WTC11 (cell line): ENCODE measurements at regions not wholly inside any gene's neighbourhood (a gene's known extent, or its start where the extent isn't known, plus 50 kb on each side); places are given as distances from the start of the nearest gene placed in this dataset.
A peak's percentile ranks its signal among the peaks of the same experiment; 100 is the strongest.

Experiments
- ATAC-seq: fragments of 200-7000 bp; cut with Tn5 transposase; 2 replicates; pipeline ENCODE4 v1.10.0; 2021; ENCODE audit warnings: mild to moderate bottlenecking, moderate library complexity
- CTCF ChIA-PET: fragments of 300-600 bp; sonication (Branson Sonifier 250); formaldehyde crosslinking; loops from one replicate; lab custom pipeline; 2021; ENCODE audit warnings: antibody characterized with exemption; lab: Charles Lee
- POLR2A ChIA-PET: fragments of 350-600 bp; sonication (Branson Sonifier 250); formaldehyde crosslinking; loops from one replicate; lab custom pipeline; 2021; ENCODE audit warnings: antibody characterized with exemption; lab: Charles Lee
- DNase-seq: peaks from one replicate; pipeline ENCODE4 v3.0.0; 2021; ENCODE audit warnings: low spot score
- H3K27ac Mint-ChIP-seq: 2 replicates; pipeline ENCODE4 v1.8.0; 2021; ENCODE audit warnings: mixed read lengths
- H3K27me3 Mint-ChIP-seq: 2 replicates; pipeline ENCODE4 v1.8.0; 2021; ENCODE audit warnings: low read depth, mild to moderate bottlenecking, moderate library complexity, mixed read lengths
- H3K36me3 Mint-ChIP-seq: 2 replicates; pipeline ENCODE4 v1.8.0; 2021; ENCODE audit warnings: mixed read lengths
- H3K4me1 Mint-ChIP-seq: 2 replicates; pipeline ENCODE4 v1.8.0; 2022; ENCODE audit warnings: mixed read lengths
- H3K4me3 Mint-ChIP-seq: 2 replicates; pipeline ENCODE4 v1.8.0; 2021; ENCODE audit warnings: mild to moderate bottlenecking, moderate library complexity, mixed read lengths
- H3K9me3 Mint-ChIP-seq: 2 replicates; pipeline ENCODE4 v1.8.0; 2021; ENCODE audit warnings: mixed read lengths
- ELF4 ChIP-seq: sonication (generic); formaldehyde crosslinking; IDR thresholded peaks from 2 replicates; pipeline ENCODE4 v1.8.1; 2022; ENCODE audit warnings: low read depth, mild to moderate bottlenecking, moderate library complexity, missing genetic modification reagents
- FOXJ3 ChIP-seq: sonication (generic); formaldehyde crosslinking; IDR thresholded peaks from 2 replicates; pipeline ENCODE4 v1.9.0; 2021; ENCODE audit warnings: missing genetic modification reagents, mild to moderate bottlenecking, borderline replicate concordance
- GRHL2 ChIP-seq: fragments of 250-450 bp; sonication (Bioruptor Pico); IDR thresholded peaks from 2 replicates; pipeline ENCODE4 v1.8.0; 2022; ENCODE audit warnings: mild to moderate bottlenecking, moderate library complexity; ENCODE audit not compliant: insufficient replicate concordance, severe bottlenecking
- IRF2 ChIP-seq: sonication (generic); formaldehyde crosslinking; IDR thresholded peaks from 2 replicates; pipeline ENCODE4 v1.8.0; 2022; ENCODE audit warnings: low read depth, missing genetic modification reagents, borderline replicate concordance
- NFYB ChIP-seq: sonication (generic); formaldehyde crosslinking; conservative IDR thresholded peaks from 2 replicates; pipeline ENCODE4 v1.8.0; 2022; ENCODE audit warnings: low read depth, missing genetic modification reagents
- NR1H2 ChIP-seq: sonication (generic); formaldehyde crosslinking; IDR thresholded peaks from 2 replicates; pipeline ENCODE4 v1.9.0; 2021; ENCODE audit warnings: mild to moderate bottlenecking, moderate library complexity, missing genetic modification reagents
- NR2C2 ChIP-seq: sonication (generic); formaldehyde crosslinking; IDR thresholded peaks from 2 replicates; pipeline ENCODE4 v1.8.0; 2022; ENCODE audit warnings: mild to moderate bottlenecking, missing genetic modification reagents
- NR3C1 ChIP-seq: sonication (generic); formaldehyde crosslinking; conservative IDR thresholded peaks from 2 replicates; pipeline ENCODE4 v1.8.1; 2023; ENCODE audit warnings: low read depth, mild to moderate bottlenecking, missing genetic modification reagents
- RORB ChIP-seq: fragments of 250-450 bp; sonication (Bioruptor Pico); IDR thresholded peaks from 2 replicates; pipeline ENCODE4 v1.9.0; 2021; ENCODE audit warnings: mild to moderate bottlenecking
- SMAD3 ChIP-seq: sonication (generic); formaldehyde crosslinking; IDR thresholded peaks from 2 replicates; pipeline ENCODE4 v1.8.0; 2022; ENCODE audit warnings: missing genetic modification reagents, mild to moderate bottlenecking, borderline replicate concordance
- TEAD1 ChIP-seq: sonication (generic); formaldehyde crosslinking; IDR thresholded peaks from 2 replicates; pipeline ENCODE4 v1.8.0; 2022; ENCODE audit warnings: mild to moderate bottlenecking, missing genetic modification reagents
- TEAD4 ChIP-seq: sonication (generic); formaldehyde crosslinking; IDR thresholded peaks from 2 replicates; pipeline ENCODE4 v1.8.0; 2022; ENCODE audit warnings: mild to moderate bottlenecking, missing genetic modification reagents
- TP53 ChIP-seq: sonication (generic); formaldehyde crosslinking; IDR thresholded peaks from 2 replicates; pipeline ENCODE4 v1.8.1; 2023; ENCODE audit warnings: mild to moderate bottlenecking, missing genetic modification reagents
- ZNF138 ChIP-seq: sonication (generic); formaldehyde crosslinking; conservative IDR thresholded peaks from 2 replicates; pipeline ENCODE4 v1.8.1; 2022; ENCODE audit warnings: mild to moderate bottlenecking, moderate library complexity, missing genetic modification reagents
- ZNF317 ChIP-seq: sonication (generic); formaldehyde crosslinking; IDR thresholded peaks from 2 replicates; pipeline ENCODE4 v1.8.1; 2023; ENCODE audit warnings: low read depth, mild to moderate bottlenecking, moderate library complexity, missing genetic modification reagents, borderline replicate concordance
- ZNF416 ChIP-seq: fragments of 250-450 bp; sonication (Bioruptor Pico); IDR thresholded peaks from 2 replicates; pipeline ENCODE4 v1.9.0; 2021; ENCODE audit warnings: mild to moderate bottlenecking, inconsistent platforms
- TF ChIP-seq, protein P1 (sequence below): fragments of 250-450 bp; sonication (Bioruptor Pico); IDR thresholded peaks from 2 replicates; pipeline ENCODE4 v1.9.0; 2021; ENCODE audit warnings: mild to moderate bottlenecking, borderline replicate concordance
- TF ChIP-seq, protein P2 (sequence below): sonication (generic); formaldehyde crosslinking; IDR thresholded peaks from 2 replicates; pipeline ENCODE4 v1.8.0; 2022; ENCODE audit warnings: mild to moderate bottlenecking, missing genetic modification reagents
- TF ChIP-seq, protein P3 (sequence below): sonication (generic); formaldehyde crosslinking; IDR thresholded peaks from 2 replicates; pipeline ENCODE4 v1.8.1; 2023; ENCODE audit warnings: mild to moderate bottlenecking, missing genetic modification reagents
- TF ChIP-seq, protein P4 (sequence below): sonication (generic); formaldehyde crosslinking; IDR thresholded peaks from 2 replicates; pipeline ENCODE4 v1.8.0; 2023; ENCODE audit warnings: missing genetic modification reagents
- TF ChIP-seq, protein P5 (sequence below): sonication (generic); formaldehyde crosslinking; IDR thresholded peaks from 2 replicates; pipeline ENCODE4 v1.8.1; 2022; ENCODE audit warnings: mild to moderate bottlenecking, moderate library complexity, missing genetic modification reagents
- TF ChIP-seq, protein P6 (sequence below): fragments of 250-450 bp; sonication (Bioruptor Pico); IDR thresholded peaks from 2 replicates; pipeline ENCODE4 v2.1.2; 2022; ENCODE audit warnings: mild to moderate bottlenecking, moderate library complexity

DNA sequence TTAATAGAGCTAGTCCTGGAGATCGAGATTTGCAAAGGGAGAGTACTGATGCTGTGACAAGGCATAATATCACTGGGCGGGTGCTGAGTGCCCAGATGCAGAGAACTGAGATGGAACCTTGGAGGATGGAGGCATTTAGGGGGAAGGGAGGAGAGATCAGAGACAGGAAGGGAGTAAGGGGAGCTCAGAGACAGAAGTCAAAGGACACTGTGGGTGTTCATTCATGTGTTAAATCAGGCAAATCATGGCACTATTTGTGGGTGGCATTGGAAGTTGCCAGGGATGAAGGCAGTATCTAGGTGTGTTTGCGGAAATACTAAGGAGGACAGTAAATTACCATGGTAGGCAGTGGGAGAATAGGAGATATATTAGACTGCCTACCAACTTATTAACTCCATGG, 135.0 kb downstream of the RBM46 start (continued):
- TF ChIP-seq, protein P1, sequence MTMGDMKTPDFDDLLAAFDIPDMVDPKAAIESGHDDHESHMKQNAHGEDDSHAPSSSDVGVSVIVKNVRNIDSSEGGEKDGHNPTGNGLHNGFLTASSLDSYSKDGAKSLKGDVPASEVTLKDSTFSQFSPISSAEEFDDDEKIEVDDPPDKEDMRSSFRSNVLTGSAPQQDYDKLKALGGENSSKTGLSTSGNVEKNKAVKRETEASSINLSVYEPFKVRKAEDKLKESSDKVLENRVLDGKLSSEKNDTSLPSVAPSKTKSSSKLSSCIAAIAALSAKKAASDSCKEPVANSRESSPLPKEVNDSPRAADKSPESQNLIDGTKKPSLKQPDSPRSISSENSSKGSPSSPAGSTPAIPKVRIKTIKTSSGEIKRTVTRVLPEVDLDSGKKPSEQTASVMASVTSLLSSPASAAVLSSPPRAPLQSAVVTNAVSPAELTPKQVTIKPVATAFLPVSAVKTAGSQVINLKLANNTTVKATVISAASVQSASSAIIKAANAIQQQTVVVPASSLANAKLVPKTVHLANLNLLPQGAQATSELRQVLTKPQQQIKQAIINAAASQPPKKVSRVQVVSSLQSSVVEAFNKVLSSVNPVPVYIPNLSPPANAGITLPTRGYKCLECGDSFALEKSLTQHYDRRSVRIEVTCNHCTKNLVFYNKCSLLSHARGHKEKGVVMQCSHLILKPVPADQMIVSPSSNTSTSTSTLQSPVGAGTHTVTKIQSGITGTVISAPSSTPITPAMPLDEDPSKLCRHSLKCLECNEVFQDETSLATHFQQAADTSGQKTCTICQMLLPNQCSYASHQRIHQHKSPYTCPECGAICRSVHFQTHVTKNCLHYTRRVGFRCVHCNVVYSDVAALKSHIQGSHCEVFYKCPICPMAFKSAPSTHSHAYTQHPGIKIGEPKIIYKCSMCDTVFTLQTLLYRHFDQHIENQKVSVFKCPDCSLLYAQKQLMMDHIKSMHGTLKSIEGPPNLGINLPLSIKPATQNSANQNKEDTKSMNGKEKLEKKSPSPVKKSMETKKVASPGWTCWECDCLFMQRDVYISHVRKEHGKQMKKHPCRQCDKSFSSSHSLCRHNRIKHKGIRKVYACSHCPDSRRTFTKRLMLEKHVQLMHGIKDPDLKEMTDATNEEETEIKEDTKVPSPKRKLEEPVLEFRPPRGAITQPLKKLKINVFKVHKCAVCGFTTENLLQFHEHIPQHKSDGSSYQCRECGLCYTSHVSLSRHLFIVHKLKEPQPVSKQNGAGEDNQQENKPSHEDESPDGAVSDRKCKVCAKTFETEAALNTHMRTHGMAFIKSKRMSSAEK (CRISPR knock-in tag): no peak
- TF ChIP-seq ZNF138 (CRISPR knock-in tag): no peak
- TF ChIP-seq ZNF317 (CRISPR knock-in tag): no peak
- TF ChIP-seq IRF2 (CRISPR knock-in tag): no peak
- no peak for TF ChIP-seq NR1H2 (CRISPR knock-in tag)
- TF ChIP-seq, protein P2, sequence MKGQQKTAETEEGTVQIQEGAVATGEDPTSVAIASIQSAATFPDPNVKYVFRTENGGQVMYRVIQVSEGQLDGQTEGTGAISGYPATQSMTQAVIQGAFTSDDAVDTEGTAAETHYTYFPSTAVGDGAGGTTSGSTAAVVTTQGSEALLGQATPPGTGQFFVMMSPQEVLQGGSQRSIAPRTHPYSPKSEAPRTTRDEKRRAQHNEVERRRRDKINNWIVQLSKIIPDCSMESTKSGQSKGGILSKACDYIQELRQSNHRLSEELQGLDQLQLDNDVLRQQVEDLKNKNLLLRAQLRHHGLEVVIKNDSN (CRISPR knock-in tag): no peak
- TF ChIP-seq ELF4: no peak
- TF ChIP-seq GRHL2 (CRISPR knock-in tag): no peak
- TF ChIP-seq NR3C1 (CRISPR knock-in tag): no peak
- TF ChIP-seq RORB (CRISPR knock-in tag): no peak
- TF ChIP-seq NR2C2 (CRISPR knock-in tag): no peak

DNA sequence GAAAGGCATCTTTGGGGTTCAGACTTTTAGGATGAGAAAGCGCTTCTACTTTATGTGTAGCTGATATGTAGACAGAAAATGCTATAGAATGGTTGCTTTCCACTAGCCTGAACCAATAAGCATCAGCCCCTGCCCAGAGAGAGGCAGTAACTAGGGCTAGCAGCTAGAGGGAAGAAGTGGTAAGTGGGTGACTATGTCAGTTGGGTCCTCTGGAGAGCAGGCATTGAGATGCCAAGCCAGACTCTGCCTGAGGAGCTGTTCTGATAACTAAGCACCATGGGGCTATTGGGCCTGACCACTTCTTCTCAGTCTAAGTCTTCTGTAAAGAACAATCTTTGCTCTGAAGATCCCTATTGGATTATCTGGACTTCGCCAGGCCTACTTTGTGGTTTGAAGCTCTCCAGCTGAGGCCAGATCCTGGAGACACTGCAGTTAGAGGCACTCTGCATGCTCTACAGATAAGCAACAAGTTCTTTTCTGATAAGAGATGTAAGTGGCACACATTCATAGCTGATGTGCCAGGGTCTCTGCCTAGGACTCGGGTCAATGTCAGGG, 146.1 kb downstream of the RBM46 start:
- peak; percentile 91 for ATAC-seq
- ChIA-PET CTCF (interaction anchor here (1.5 to 3.8 kb wide), 6 partner anchors 16 to 427 kb away, joined by 4 to 23 read pairs (median 14); no protein-coding TSS in a partner anchor), POLR2A (no interaction called here)
- Mint-ChIP-seq H3K9me3 (peaks cover 54% of the 10 kb centered on the region), H3K4me1 (no peaks in the 10 kb centered on the region), H3K36me3 (peaks cover 31% of the 10 kb centered on the region), H3K4me3 (no peak overlapping the region), H3K27me3 (no peaks in the 10 kb centered on the region; the same call in 1 of the 2 replicates), H3K27ac (no peak overlapping the region)
- DNase-seq: no peak
- TF ChIP-seq ELF4: no peak
- no peak for TF ChIP-seq TEAD1 (CRISPR knock-in tag)
- TF ChIP-seq ZNF416 (CRISPR knock-in tag): no peak
- TF ChIP-seq, protein P3, sequence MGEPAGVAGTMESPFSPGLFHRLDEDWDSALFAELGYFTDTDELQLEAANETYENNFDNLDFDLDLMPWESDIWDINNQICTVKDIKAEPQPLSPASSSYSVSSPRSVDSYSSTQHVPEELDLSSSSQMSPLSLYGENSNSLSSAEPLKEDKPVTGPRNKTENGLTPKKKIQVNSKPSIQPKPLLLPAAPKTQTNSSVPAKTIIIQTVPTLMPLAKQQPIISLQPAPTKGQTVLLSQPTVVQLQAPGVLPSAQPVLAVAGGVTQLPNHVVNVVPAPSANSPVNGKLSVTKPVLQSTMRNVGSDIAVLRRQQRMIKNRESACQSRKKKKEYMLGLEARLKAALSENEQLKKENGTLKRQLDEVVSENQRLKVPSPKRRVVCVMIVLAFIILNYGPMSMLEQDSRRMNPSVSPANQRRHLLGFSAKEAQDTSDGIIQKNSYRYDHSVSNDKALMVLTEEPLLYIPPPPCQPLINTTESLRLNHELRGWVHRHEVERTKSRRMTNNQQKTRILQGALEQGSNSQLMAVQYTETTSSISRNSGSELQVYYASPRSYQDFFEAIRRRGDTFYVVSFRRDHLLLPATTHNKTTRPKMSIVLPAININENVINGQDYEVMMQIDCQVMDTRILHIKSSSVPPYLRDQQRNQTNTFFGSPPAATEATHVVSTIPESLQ (CRISPR knock-in tag): no peak
- TF ChIP-seq FOXJ3: no peak
- TF ChIP-seq, protein P4, sequence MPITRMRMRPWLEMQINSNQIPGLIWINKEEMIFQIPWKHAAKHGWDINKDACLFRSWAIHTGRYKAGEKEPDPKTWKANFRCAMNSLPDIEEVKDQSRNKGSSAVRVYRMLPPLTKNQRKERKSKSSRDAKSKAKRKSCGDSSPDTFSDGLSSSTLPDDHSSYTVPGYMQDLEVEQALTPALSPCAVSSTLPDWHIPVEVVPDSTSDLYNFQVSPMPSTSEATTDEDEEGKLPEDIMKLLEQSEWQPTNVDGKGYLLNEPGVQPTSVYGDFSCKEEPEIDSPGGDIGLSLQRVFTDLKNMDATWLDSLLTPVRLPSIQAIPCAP (CRISPR knock-in tag): no peak
- TF ChIP-seq, protein P1 (CRISPR knock-in tag): no peak
- TF ChIP-seq ZNF317 (CRISPR knock-in tag): no peak
- TF ChIP-seq TP53 (CRISPR knock-in tag): no peak
- TF ChIP-seq, protein P5, sequence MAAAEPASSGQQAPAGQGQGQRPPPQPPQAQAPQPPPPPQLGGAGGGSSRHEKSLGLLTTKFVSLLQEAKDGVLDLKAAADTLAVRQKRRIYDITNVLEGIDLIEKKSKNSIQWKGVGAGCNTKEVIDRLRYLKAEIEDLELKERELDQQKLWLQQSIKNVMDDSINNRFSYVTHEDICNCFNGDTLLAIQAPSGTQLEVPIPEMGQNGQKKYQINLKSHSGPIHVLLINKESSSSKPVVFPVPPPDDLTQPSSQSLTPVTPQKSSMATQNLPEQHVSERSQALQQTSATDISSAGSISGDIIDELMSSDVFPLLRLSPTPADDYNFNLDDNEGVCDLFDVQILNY (CRISPR knock-in tag): no peak
- TF ChIP-seq SMAD3 (CRISPR knock-in tag): no peak
- TF ChIP-seq, protein P6, sequence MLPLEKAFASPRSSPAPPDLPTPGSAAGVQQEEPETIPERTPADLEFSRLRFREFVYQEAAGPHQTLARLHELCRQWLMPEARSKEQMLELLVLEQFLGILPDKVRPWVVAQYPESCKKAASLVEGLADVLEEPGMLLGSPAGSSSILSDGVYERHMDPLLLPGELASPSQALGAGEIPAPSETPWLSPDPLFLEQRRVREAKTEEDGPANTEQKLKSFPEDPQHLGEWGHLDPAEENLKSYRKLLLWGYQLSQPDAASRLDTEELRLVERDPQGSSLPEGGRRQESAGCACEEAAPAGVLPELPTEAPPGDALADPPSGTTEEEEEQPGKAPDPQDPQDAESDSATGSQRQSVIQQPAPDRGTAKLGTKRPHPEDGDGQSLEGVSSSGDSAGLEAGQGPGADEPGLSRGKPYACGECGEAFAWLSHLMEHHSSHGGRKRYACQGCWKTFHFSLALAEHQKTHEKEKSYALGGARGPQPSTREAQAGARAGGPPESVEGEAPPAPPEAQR (CRISPR knock-in tag): no peak
- no peak for TF ChIP-seq NFYB
- TF ChIP-seq TEAD4: no peak
